ENCODE measurements at regions not wholly inside any gene's neighbourhood (a gene's known extent, or its start where the extent isn't known, plus 50 kb on each side); places are given as distances from the start of the nearest gene placed in this dataset.

DNA sequence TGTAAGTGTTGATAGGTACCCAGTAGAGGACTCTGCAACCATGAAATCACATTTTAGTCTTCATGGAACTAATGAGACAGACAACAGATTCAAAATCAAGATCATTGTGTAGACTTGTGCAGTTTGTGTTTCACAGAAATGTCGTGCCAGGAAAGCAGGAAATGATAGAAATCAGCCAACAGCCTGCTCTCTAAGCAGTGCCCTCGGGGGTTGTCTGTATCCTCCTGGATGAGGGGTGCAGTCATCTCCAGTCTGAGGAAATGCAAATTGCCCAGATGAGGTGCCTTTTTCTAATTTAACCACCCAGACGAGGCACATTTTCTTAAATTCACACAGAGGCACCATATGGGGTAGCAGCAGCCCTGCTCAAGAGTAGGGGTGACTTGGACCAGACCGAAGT lies 663.1 kb downstream of the XIRP2 start:
- Histone ChIP-seq H3K36me3 (no peaks in the 10 kb centered on the region), H3K27me3 (no peaks in the 10 kb centered on the region), H3K4me1 (no peaks in the 10 kb centered on the region), H3K4me3 (no peak overlapping the region), H3K9me3 (no peaks in the 10 kb centered on the region), H3K27ac (no peak overlapping the region)
- TF ChIP-seq, protein P1, sequence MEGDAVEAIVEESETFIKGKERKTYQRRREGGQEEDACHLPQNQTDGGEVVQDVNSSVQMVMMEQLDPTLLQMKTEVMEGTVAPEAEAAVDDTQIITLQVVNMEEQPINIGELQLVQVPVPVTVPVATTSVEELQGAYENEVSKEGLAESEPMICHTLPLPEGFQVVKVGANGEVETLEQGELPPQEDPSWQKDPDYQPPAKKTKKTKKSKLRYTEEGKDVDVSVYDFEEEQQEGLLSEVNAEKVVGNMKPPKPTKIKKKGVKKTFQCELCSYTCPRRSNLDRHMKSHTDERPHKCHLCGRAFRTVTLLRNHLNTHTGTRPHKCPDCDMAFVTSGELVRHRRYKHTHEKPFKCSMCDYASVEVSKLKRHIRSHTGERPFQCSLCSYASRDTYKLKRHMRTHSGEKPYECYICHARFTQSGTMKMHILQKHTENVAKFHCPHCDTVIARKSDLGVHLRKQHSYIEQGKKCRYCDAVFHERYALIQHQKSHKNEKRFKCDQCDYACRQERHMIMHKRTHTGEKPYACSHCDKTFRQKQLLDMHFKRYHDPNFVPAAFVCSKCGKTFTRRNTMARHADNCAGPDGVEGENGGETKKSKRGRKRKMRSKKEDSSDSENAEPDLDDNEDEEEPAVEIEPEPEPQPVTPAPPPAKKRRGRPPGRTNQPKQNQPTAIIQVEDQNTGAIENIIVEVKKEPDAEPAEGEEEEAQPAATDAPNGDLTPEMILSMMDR (IDR thresholded peaks at IDR 0.05) = no peak
- DNase-seq (ENCODE audit: low spot score) = no peak

DNA sequence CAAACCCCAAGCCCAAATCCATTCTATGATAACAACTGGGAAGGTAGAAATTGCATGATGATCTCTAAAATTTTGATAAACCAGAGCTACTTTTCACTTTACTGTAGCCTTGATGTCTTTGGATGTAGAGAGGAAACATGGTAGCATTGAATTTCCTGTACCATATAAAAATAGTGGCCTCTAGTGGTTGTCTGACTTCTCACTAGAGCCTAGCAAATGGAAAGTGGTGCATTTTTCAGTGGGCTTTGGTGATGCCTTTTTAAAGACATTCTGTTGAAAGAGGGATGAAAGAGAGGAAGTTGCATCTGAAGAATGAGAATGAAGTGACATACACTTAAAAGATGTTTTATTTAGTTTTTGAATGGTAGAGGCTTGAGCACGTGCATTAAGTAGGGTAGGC lies 662.2 kb downstream of the XIRP2 start:
- TF ChIP-seq, protein P1 (IDR thresholded peaks at IDR 0.05) = peak in 1 of 2 donors; percentile 39
- Histone ChIP-seq H3K4me3 (no peak overlapping the region), H3K27me3 (no peaks in the 10 kb centered on the region), H3K36me3 (no peaks in the 10 kb centered on the region), H3K27ac (no peak overlapping the region), H3K4me1 (no peaks in the 10 kb centered on the region), H3K9me3 (no peaks in the 10 kb centered on the region)
- DNase-seq (ENCODE audit: low spot score) = no peak

DNA sequence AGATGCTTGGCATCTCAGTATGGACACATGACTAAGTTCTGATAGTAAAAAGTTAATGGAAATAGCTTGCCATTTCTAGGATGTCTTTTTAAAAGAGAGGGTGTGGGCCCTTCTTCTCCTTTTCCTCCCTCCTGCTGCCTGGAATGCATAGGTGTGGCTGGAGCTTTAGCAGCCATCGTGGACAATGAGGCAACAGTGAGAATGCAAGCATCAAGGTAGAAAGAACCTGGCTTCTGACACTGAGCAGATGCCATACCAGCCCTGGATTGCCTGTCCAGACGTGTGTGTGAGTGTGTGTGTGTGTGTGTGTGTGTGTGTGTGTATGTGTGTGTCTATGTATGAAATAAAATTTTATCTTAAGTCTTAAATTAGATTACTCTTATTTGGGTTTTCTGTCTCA lies 660.1 kb downstream of the XIRP2 start:
- no peaks in the 10 kb centered on the region for H3K27me3 ChIP-seq
- H3K36me3 ChIP-seq = no peaks in the 10 kb centered on the region
- H3K4me1 ChIP-seq = no peaks in the 10 kb centered on the region
- no peak overlapping the region for H3K4me3 ChIP-seq
- no peak for DNase-seq (ENCODE audit: low spot score)
- TF ChIP-seq, protein P1 (IDR thresholded peaks at IDR 0.05) = no peak
- H3K27ac ChIP-seq = no peak overlapping the region
- no peaks in the 10 kb centered on the region for H3K9me3 ChIP-seq

DNA sequence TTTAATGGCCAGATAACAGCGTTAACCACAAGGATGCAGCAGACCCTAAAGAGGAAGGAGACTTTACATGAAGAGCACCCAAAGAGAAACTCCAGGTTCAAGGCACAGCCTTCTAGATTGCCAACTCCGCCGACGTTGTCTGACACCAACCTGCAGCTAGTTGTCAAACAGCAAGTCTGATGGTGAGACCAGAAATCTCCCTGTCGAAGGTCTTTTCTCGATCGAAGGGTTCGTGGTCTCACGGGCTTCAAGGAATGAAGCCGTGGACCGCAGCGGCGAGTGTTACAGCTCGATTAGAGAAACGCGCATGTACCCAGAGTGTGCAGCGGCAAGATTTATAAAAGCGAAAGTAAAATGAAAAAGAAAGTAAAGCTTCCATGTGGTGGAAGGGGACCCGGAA lies 656.3 kb downstream of the XIRP2 start:
- Histone ChIP-seq H3K9me3 (no peaks in the 10 kb centered on the region), H3K27me3 (no peaks in the 10 kb centered on the region), H3K27ac (no peak overlapping the region), H3K4me1 (no peaks in the 10 kb centered on the region), H3K4me3 (no peak overlapping the region), H3K36me3 (no peaks in the 10 kb centered on the region)
- DNase-seq (ENCODE audit: low spot score) = no peak
- TF ChIP-seq, protein P1 (IDR thresholded peaks at IDR 0.05) = no peak

DNA sequence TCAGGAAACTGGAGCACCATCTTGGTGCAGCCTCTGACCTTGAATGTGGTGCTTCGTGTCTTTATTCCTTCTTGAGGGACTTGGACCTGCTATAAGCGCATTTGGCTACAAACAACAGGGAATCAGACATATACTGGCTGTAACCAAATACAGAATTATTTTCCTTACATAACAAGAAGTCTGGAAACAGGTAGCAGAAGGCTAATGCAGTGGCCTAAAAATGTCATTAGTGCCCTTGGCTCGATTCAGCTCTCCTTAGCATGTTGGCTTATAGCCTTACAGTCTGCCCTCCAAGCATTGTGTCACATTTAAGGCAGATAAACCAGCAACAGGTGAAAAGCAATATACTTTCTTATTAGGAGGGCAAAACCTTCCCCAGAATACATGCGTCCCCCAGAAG lies 655.4 kb downstream of the XIRP2 start:
- TF ChIP-seq, protein P1 (IDR thresholded peaks at IDR 0.05) = no peak
- no peak overlapping the region for H3K27ac ChIP-seq
- H3K4me1 ChIP-seq = no peaks in the 10 kb centered on the region

DNA sequence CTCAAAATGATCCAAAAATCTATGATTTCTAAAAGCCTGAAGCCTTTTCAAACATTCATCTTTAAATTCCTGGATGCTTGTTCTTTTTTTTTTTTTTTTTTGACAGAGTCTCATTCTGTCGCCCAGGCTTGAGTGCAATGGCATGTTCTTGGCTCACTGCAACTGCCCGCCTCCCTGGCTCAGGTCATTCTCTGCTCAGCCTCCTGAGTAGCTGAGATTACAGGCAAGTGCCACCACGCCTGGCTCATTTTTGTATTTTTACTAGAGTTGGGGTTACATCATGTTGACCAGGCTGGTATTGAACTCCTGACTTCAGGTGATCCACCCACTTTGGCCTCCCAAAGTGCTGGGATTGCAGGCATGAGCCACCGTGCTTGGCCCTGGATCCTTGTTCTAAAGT lies 649.5 kb downstream of the XIRP2 start:
- no peak for DNase-seq (ENCODE audit: low spot score)
- TF ChIP-seq, protein P1 (IDR thresholded peaks at IDR 0.05) = no peak
- Histone ChIP-seq H3K4me1 (no peaks in the 10 kb centered on the region), H3K9me3 (no peaks in the 10 kb centered on the region), H3K4me3 (no peak overlapping the region), H3K27me3 (no peaks in the 10 kb centered on the region), H3K27ac (no peak overlapping the region), H3K36me3 (no peaks in the 10 kb centered on the region)

More for the DNA sequence above, 655.4 kb downstream of the XIRP2 start:
- Histone ChIP-seq H3K9me3 (no peaks in the 10 kb centered on the region), H3K27me3 (no peaks in the 10 kb centered on the region), H3K4me3 (no peak overlapping the region), H3K36me3 (no peaks in the 10 kb centered on the region)
- no peak for DNase-seq (ENCODE audit: low spot score)
